Astrocyte of the cerebellum (primary cell): ENCODE measurements at regions not wholly inside any gene's neighbourhood (a gene's known extent, or its start where the extent isn't known, plus 50 kb on each side); places are given as distances from the start of the nearest gene placed in this dataset.
A peak's percentile ranks its signal among the peaks of the same experiment; 100 is the strongest.

Experiments used
- DNase-seq: peaks from one replicate; pipeline ENCODE4 v3.0.0-alpha.2; 2011; ENCODE audit warnings: low read depth
- H3K4me3 ChIP-seq: 2 replicates; pipeline ENCODE4 v1.5.1; 2011; ENCODE audit warnings: mild to moderate bottlenecking, low read depth, low read length, moderate library complexity
- in situ Hi-C: cut with HindIII; loops from 2 replicates; pipeline ENCODE4 v1.10.0; 2017; ENCODE audit warnings: low sequenced_read_pairs
- TF ChIP-seq, protein P1 (sequence below): IDR thresholded peaks from 2 replicates; pipeline ENCODE4 v1.5.1; 2012; ENCODE audit warnings: low read length, low read depth, moderate library complexity, mild to moderate bottlenecking; ENCODE audit errors: missing control alignments

DNA sequence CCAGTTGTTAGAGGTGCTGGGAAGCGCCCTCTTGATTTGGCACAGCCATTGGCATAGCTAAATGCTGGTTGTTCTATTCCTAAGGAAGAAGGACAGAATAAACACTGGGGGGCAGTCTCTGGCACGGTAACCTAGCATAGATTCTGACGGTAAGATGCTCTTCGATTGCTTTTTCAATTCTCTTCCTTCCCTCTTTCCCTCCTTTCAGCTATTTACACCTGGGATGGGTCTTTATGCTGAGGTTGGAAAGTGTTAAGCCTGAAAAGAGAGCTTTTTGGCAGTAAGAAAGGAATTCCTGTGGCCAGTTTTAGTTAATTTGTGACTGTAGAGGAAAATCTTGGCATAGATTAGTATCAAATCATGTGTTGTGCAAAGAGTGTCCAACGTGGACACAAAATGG, 162.8 kb downstream of the SNAPC1 start:
- TF ChIP-seq, protein P1, sequence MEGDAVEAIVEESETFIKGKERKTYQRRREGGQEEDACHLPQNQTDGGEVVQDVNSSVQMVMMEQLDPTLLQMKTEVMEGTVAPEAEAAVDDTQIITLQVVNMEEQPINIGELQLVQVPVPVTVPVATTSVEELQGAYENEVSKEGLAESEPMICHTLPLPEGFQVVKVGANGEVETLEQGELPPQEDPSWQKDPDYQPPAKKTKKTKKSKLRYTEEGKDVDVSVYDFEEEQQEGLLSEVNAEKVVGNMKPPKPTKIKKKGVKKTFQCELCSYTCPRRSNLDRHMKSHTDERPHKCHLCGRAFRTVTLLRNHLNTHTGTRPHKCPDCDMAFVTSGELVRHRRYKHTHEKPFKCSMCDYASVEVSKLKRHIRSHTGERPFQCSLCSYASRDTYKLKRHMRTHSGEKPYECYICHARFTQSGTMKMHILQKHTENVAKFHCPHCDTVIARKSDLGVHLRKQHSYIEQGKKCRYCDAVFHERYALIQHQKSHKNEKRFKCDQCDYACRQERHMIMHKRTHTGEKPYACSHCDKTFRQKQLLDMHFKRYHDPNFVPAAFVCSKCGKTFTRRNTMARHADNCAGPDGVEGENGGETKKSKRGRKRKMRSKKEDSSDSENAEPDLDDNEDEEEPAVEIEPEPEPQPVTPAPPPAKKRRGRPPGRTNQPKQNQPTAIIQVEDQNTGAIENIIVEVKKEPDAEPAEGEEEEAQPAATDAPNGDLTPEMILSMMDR, result no peak
- DNase-seq, result peak; percentile 19
- no peak overlapping the region for H3K4me3 ChIP-seq
- in situ Hi-C loops, result no loop called here

DNA sequence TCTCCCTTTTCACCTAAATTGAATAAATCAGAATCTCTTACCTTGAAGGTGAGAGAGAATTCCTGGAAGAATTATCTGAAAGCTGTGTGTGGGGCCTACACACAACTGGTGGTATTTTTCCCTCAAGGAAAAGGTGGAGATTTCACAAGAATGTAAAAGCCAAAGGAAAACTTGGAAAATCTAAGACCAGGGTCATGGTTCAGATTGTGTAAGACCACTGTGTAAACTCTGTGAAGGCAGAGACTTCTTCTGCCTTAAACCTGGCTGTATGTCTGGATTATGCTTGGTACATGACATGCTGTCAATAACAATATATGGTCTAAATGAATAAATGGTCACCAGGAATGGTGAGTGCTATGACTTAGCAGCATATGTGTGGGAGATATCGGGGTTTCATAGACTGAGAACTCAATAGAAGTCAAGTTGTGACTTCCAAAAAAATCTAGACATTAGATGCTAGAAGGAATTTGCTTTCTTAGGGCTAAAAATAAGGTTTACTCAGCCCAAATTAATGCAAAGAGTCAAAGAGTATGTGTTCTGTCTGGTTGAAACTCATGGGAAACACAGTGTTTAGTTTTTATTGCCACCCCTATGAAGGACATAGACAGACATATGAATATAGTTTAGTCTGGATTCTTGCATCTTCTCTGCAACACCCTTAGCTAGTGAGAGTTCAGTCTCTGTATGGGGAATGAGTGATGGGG, 163.7 kb downstream of the SNAPC1 start:
- TF ChIP-seq, protein P1, result no peak
- in situ Hi-C loops, result no loop called here
- H3K4me3 ChIP-seq, result no peak overlapping the region
- no peak for DNase-seq

DNA sequence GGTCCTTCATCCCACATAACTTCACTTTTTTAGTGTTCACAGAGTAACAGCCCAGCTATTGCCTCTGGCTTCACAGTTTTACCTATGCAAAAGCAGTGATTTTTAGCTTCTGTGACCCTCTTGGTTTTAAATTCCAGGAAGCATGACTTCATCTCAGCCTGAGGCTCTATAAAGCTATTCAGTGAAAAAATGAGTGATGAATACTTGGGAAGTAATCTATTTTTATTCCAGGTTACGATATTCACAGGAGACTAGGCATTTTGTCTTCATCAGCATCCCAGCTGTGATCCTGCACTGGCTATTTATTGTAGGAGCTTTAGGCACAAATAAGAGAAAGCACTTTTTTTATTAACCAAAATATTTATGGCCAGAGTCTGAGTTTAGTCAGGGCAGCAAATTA, 164.8 kb downstream of the SNAPC1 start:
- no peak overlapping the region for H3K4me3 ChIP-seq
- TF ChIP-seq, protein P1, result no peak
- DNase-seq, result peak; percentile 29
- in situ Hi-C loops, result no loop called here

DNA sequence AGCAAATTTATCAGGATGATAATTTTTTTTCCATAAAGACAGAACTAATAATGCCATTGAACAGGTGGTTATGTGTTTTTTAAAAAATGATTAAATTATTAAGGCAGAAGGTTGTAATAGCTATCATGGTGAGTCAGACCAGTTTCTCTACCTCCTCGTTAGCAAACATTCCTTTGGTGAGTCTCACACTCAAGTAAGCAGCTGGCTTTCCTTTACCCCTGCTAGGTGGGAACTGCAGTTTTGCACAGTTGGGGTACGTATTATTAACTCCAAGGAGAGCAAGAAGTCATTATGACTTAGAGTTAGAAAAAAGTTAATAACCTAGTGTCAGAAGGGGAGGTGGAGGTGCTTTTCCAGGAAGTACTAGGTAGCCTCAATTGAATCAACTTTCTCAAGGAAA, 165.3 kb downstream of the SNAPC1 start:
- TF ChIP-seq, protein P1, result no peak
- in situ Hi-C loops, result no loop called here
- DNase-seq, result peak; percentile 59
- H3K4me3 ChIP-seq, result no peak overlapping the region

DNA sequence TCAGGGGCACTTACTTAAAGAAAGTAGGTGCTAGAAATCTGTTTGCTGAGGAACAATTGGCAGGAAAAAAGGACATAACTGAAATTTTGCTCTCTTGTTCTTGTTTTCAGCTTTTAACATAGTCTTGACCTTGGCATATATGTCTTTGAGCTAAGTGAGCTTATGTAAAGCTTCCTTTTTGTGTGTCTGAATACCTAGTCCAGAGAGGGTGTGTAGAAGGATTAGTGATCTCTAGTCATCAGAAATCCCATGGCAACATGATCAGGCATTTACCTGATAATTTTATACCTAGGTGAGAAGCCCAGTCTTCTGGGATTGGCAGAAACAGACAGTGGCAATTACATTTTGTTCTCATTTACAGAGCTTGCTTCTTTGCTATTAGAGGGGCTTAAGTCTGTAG, 166.1 kb downstream of the SNAPC1 start:
- in situ Hi-C loops, result no loop called here
- no peak overlapping the region for H3K4me3 ChIP-seq
- DNase-seq, result no peak
- TF ChIP-seq, protein P1, result no peak

DNA sequence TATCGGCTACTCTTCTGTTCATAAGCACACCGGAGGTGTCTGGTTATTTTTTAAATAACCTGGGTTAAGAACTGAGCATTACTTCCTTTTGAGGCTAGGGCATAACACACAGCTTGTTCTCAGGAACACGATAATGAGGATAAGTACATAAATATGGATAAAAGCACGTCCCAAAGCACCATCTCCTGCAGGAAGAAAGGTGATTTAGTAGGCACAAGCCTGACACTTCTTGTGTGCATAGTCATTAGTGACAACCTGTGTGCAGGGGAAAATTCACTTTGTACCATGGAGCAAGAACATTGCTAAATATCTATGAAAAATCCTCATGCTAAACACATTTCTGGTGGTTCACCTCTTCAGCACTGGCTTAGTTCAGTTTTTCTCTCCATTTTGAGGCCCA, 166.5 kb downstream of the SNAPC1 start:
- TF ChIP-seq, protein P1, result no peak
- in situ Hi-C loops, result no loop called here
- H3K4me3 ChIP-seq, result no peak overlapping the region

More for the DNA sequence above, 166.5 kb downstream of the SNAPC1 start:
- DNase-seq, result no peak
